NCI-H524 (cell line): ENCODE measurements at regions not wholly inside any gene's neighbourhood (a gene's known extent, or its start where the extent isn't known, plus 50 kb on each side); places are given as distances from the start of the nearest gene placed in this dataset.
"Not testable (repeated sequence)": the region's sequence is repeated elsewhere in the genome, so short reads cannot be mapped to it uniquely, and the experiment has no call there.

Source experiments
- DNase-seq, 2 experiments: peaks; one replicate each; lab custom pipeline; 2025; lab: John Stamatoyannopoulos, UW

GRCh38 chr13:48583859-48584311 is 51.0 kb upstream of the RCBTB2 start:
- no peak for DNase-seq

GRCh38 chr13:48585456-48585840 is 52.6 kb upstream of the RCBTB2 start:
- DNase-seq = peak in 1 of 2 experiments; percentile 4

GRCh38 chr13:48586591-48587103 is 53.8 kb upstream of the RCBTB2 start:
- no peak for DNase-seq

GRCh38 chr13:48588120-48588519 is 55.2 kb upstream of the RCBTB2 start:
- no peak for DNase-seq

GRCh38 chr13:48590141-48590901 is 57.4 kb upstream of the RCBTB2 start:
- peak in 1 of 2 experiments; percentile 13 for DNase-seq

GRCh38 chr13:48591124-48591872 is 58.4 kb upstream of the RCBTB2 start:
- DNase-seq = not testable (repeated sequence)

GRCh38 chr13:48591889-48592687 is 59.2 kb upstream of the RCBTB2 start:
- no peak for DNase-seq

- DNase-seq = no peak
Observed at GRCh38 chr13:48592688-48593049, 59.8 kb upstream of the RCBTB2 start.

- no peak for DNase-seq
Observed at GRCh38 chr13:48593536-48593935, 60.2 kb upstream of the CYSLTR2 start.

- no peak for DNase-seq
Observed at GRCh38 chr13:48594096-48594815, 59.5 kb upstream of the CYSLTR2 start.

- peak; percentile 33 to 64 for DNase-seq
Observed at GRCh38 chr13:48595431-48596429, 58.0 kb upstream of the CYSLTR2 start.

- no peak for DNase-seq
Observed at GRCh38 chr13:48600374-48601364, 53.1 kb upstream of the CYSLTR2 start.

- DNase-seq = no peak
Observed at GRCh38 chr13:48602296-48603016, 51.3 kb upstream of the CYSLTR2 start.

- no peak for DNase-seq
Observed at GRCh38 chr13:48603375-48603774, 50.4 kb upstream of the CYSLTR2 start.
